HepG2 (cell line): ENCODE measurements at regions not wholly inside any gene's neighbourhood (a gene's known extent, or its start where the extent isn't known, plus 50 kb on each side); places are given as distances from the start of the nearest gene placed in this dataset.

ENCODE experiments used
- BORCS8-MEF2B ChIP-seq: sonication (generic); formaldehyde crosslinking; IDR thresholded peaks from 2 replicates; pipeline ENCODE4 v1.8.0; 2022; ENCODE audit warnings: mild to moderate bottlenecking, missing genetic modification reagents
- DMTF1 ChIP-seq: sonication (generic); formaldehyde crosslinking; IDR thresholded peaks from 2 replicates; pipeline ENCODE4 v1.4.0; 2020; ENCODE audit warnings: mild to moderate bottlenecking, missing genetic modification reagents
- HDAC1 ChIP-seq: sonication (generic); formaldehyde crosslinking; IDR thresholded peaks from 2 replicates; pipeline ENCODE4 v1.5.1; 2020; ENCODE audit warnings: mild to moderate bottlenecking, missing genetic modification reagents
- MAFF ChIP-seq: IDR thresholded peaks from 2 replicates; pipeline ENCODE4 v1.6.1; 2011; ENCODE audit warnings: low read depth, low read length, improper control_type of control experiment
- MAZ ChIP-seq, 2 experiments: sonication (generic) in 1 of 2; formaldehyde crosslinking in 1 of 2; IDR thresholded peaks; 2 replicates each; pipeline versions ENCODE4 v1.5.0 to v1.6.1; 2012 to 2020; ENCODE audit warnings: low read depth in 2 of 2, mild to moderate bottlenecking in 2 of 2, borderline replicate concordance in 1 of 2, improper control_type of control experiment in 1 of 2, low read length in 1 of 2, missing genetic modification reagents in 1 of 2, moderate library complexity in 1 of 2
- NFIC ChIP-seq: IDR thresholded peaks from 2 replicates; pipeline ENCODE4 v1.6.1; 2012; ENCODE audit warnings: mild to moderate bottlenecking, low read length, inconsistent platforms
- RFXANK ChIP-seq: IDR thresholded peaks from 2 replicates; pipeline ENCODE4 v1.6.1; 2016
- SMARCC2 ChIP-seq: fragments of 450-650 bp; IDR thresholded peaks from 2 replicates; pipeline ENCODE4 v1.6.1; 2017; ENCODE audit warnings: antibody characterized with exemption, mild to moderate bottlenecking
- ZFP37 ChIP-seq: sonication (generic); formaldehyde crosslinking; IDR thresholded peaks from 2 replicates; pipeline ENCODE4 v1.4.0; 2020; ENCODE audit warnings: missing genetic modification reagents, borderline replicate concordance
- ZNF121 ChIP-seq: sonication (generic); formaldehyde crosslinking; IDR thresholded peaks from 2 replicates; pipeline ENCODE4 v1.5.0; 2020; ENCODE audit warnings: mild to moderate bottlenecking, missing genetic modification reagents
- ZNF34 ChIP-seq: sonication (generic); formaldehyde crosslinking; IDR thresholded peaks from 2 replicates; pipeline ENCODE4 v1.4.0; 2020; ENCODE audit warnings: mild to moderate bottlenecking, missing genetic modification reagents, borderline replicate concordance
- ZNF879 ChIP-seq: sonication (generic); formaldehyde crosslinking; IDR thresholded peaks from 2 replicates; pipeline ENCODE4 v1.8.1; 2023; ENCODE audit warnings: missing genetic modification reagents
- TF ChIP-seq, protein P1 (sequence below): sonication (generic); formaldehyde crosslinking; IDR thresholded peaks from 2 replicates; pipeline ENCODE4 v1.4.0; 2020; ENCODE audit warnings: missing genetic modification reagents

DNA sequence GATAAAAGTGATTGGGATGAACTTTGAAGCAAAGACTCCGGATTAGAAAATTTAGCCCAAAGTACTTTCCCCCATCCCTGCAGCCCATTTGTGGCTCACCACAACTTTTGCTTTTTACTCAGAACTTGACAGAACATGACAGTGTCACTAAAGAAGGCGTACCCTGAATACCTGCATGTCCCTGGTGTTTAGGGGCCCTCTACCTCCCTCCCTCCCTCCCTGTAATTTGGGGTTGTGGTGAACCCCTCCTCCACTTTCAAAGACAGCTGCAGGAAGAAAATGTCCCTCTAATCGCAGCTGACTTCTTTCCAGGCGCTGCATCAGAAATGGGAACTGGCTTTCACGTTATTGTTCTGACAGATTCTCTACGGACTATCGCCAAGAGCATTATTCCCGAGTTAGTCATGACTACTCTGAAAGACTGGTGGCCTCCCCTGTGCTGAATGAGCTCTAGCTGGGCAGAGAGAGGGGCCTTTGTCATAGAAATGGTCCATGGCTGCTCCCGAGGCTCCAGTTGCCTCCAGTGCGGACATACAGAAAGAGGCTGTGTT, 93.2 kb upstream of the ARHGEF3 start (continued):
- TF ChIP-seq, protein P1, sequence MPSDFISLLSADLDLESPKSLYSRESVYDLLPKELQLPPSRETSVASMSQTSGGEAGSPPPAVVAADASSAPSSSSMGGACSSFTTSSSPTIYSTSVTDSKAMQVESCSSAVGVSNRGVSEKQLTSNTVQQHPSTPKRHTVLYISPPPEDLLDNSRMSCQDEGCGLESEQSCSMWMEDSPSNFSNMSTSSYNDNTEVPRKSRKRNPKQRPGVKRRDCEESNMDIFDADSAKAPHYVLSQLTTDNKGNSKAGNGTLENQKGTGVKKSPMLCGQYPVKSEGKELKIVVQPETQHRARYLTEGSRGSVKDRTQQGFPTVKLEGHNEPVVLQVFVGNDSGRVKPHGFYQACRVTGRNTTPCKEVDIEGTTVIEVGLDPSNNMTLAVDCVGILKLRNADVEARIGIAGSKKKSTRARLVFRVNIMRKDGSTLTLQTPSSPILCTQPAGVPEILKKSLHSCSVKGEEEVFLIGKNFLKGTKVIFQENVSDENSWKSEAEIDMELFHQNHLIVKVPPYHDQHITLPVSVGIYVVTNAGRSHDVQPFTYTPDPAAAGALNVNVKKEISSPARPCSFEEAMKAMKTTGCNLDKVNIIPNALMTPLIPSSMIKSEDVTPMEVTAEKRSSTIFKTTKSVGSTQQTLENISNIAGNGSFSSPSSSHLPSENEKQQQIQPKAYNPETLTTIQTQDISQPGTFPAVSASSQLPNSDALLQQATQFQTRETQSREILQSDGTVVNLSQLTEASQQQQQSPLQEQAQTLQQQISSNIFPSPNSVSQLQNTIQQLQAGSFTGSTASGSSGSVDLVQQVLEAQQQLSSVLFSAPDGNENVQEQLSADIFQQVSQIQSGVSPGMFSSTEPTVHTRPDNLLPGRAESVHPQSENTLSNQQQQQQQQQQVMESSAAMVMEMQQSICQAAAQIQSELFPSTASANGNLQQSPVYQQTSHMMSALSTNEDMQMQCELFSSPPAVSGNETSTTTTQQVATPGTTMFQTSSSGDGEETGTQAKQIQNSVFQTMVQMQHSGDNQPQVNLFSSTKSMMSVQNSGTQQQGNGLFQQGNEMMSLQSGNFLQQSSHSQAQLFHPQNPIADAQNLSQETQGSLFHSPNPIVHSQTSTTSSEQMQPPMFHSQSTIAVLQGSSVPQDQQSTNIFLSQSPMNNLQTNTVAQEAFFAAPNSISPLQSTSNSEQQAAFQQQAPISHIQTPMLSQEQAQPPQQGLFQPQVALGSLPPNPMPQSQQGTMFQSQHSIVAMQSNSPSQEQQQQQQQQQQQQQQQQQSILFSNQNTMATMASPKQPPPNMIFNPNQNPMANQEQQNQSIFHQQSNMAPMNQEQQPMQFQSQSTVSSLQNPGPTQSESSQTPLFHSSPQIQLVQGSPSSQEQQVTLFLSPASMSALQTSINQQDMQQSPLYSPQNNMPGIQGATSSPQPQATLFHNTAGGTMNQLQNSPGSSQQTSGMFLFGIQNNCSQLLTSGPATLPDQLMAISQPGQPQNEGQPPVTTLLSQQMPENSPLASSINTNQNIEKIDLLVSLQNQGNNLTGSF (CRISPR knock-in tag), result no peak
- TF ChIP-seq ZNF34 (CRISPR knock-in tag) (no peak), MAFF (no peak), RFXANK (CRISPR knock-in tag) (no peak), ZNF879 (CRISPR knock-in tag) (no peak), ZNF121 (no peak), HDAC1 (CRISPR knock-in tag) (no peak), NFIC (no peak), DMTF1 (CRISPR knock-in tag) (no peak), ZFP37 (CRISPR knock-in tag) (no peak), BORCS8-MEF2B (CRISPR knock-in tag) (no peak), SMARCC2 (no peak), MAZ (IDR thresholded peaks at IDR 0.05; ENCODE audit: borderline replicate concordance, low read depth, low read length) (no peak), MAZ (CRISPR knock-in tag; IDR thresholded peaks at IDR 0.05; ENCODE audit: low read depth) (no peak)
